HG03097 (cell line): ENCODE measurements at regions not wholly inside any gene's neighbourhood (a gene's known extent, or its start where the extent isn't known, plus 50 kb on each side); places are given as distances from the start of the nearest gene placed in this dataset.

Source experiments
- ATAC-seq: cut with Tn5 transposase; IDR thresholded peaks from one replicate; pipeline ENCODE4 v1.9.1; 2021; ENCODE audit not compliant: unreplicated experiment, low FRiP score

- ATAC-seq = no peak
These were observed 91.0 kb downstream of the MRPL36 start for GRCh38 chr5:1708592-1709141.

GRCh38 chr5:1707467-1707866, 92.2 kb downstream of the MRPL36 start:
- ATAC-seq = no peak

GRCh38 chr5:1706428-1706827, 93.2 kb downstream of the MRPL36 start:
- ATAC-seq = no peak

- ATAC-seq = no peak
These were observed 93.6 kb downstream of the MRPL36 start for GRCh38 chr5:1706021-1706420.

- no peak for ATAC-seq
These were observed 95.0 kb downstream of the MRPL36 start for GRCh38 chr5:1704676-1705075.

GRCh38 chr5:1704266-1704665, 95.4 kb downstream of the MRPL36 start:
- no peak for ATAC-seq

- no peak for ATAC-seq
These were observed 96.1 kb downstream of the MRPL36 start for GRCh38 chr5:1703352-1704050.

GRCh38 chr5:1702318-1702717, 97.3 kb downstream of the MRPL36 start:
- ATAC-seq = no peak

GRCh38 chr5:1701884-1702283, 97.8 kb downstream of the MRPL36 start:
- no peak for ATAC-seq

- ATAC-seq = no peak
These were observed 98.3 kb downstream of the MRPL36 start for GRCh38 chr5:1701216-1701864.

GRCh38 chr5:1699394-1699793, 100.2 kb downstream of the MRPL36 start:
- ATAC-seq = no peak

GRCh38 chr5:1698589-1699316, 100.9 kb downstream of the MRPL36 start:
- no peak for ATAC-seq

GRCh38 chr5:1692381-1692780, 107.3 kb downstream of the MRPL36 start:
- no peak for ATAC-seq

GRCh38 chr5:1687301-1687970, 112.2 kb downstream of the MRPL36 start:
- ATAC-seq = no peak

GRCh38 chr5:1686016-1686802, 113.4 kb downstream of the MRPL36 start:
- ATAC-seq = no peak

GRCh38 chr5:1685066-1685465, 114.6 kb downstream of the MRPL36 start:
- ATAC-seq = no peak

- no peak for ATAC-seq
These were observed 117.7 kb downstream of the MRPL36 start for GRCh38 chr5:1681955-1682354.

GRCh38 chr5:1673042-1673677, 126.5 kb downstream of the MRPL36 start:
- ATAC-seq = no peak

GRCh38 chr5:1672396-1672795, 127.2 kb downstream of the MRPL36 start:
- ATAC-seq = no peak

GRCh38 chr5:1671351-1671750, 128.3 kb downstream of the MRPL36 start:
- ATAC-seq = no peak
